HUDEP-2 (cell line): ENCODE measurements at regions not wholly inside any gene's neighbourhood (a gene's known extent, or its start where the extent isn't known, plus 50 kb on each side); places are given as distances from the start of the nearest gene placed in this dataset.
"Not testable (repeated sequence)": the region's sequence is repeated elsewhere in the genome, so short reads cannot be mapped to it uniquely, and the experiment has no call there.

Experiments
- DNase-seq, 76 experiments: peaks; one replicate each; lab custom pipeline; 2025; ENCODE audit not compliant: unreplicated experiment in 76 of 76; lab: John Stamatoyannopoulos, UW

- DNase-seq = no peak
Observed at GRCh38 chr4:183814461-183814860, 90.6 kb upstream of the STOX2 start.

DNA sequence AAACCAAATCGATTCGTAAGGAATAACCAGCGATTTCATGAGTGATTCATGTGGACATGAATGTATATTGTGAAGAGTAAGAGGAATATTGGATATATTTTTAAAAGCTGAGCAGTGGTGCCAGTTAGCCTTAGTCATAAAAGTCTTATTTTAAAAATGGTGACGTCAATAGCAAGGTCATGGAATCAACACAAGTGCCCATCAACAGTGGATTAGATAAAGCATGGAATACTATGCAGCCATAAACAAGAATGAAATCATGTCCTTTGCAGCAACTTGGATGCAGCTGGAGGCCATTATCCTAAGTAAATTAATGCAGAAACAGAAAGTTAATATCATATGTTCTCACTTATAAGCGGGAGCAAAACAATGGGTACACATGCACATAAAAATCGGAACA is 89.0 kb upstream of the STOX2 start:
- no peak for DNase-seq

GRCh38 chr4:183816882-183817509 is 88.1 kb upstream of the STOX2 start:
- DNase-seq = no peak

GRCh38 chr4:183818591-183818990 is 86.5 kb upstream of the STOX2 start:
- not testable (repeated sequence) for DNase-seq

GRCh38 chr4:183821076-183821853 is 83.8 kb upstream of the STOX2 start:
- no peak for DNase-seq

GRCh38 chr4:183823434-183823833 is 81.7 kb upstream of the STOX2 start:
- no peak for DNase-seq

- no peak for DNase-seq
Observed at GRCh38 chr4:183825346-183825745, 79.8 kb upstream of the STOX2 start.

DNA sequence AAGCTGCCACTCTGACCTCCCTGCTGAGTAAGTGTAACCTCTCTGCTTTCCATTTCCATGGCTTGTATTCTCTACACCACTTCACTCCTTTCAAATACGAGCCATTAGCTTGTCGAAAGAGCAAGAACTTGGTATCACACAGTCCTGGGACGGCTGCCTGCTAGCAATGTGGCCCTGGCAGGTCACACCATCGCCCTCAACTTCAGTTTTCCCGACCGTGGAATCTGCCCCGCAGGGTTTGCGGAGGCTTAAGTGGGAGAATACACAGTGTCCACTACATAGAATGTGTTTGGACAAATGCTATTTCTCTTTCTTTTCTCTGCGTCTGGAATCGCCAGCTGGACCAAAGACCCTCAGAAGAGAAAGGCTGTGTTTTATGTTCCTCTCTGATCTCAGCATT is 78.6 kb upstream of the STOX2 start:
- DNase-seq = no peak

DNA sequence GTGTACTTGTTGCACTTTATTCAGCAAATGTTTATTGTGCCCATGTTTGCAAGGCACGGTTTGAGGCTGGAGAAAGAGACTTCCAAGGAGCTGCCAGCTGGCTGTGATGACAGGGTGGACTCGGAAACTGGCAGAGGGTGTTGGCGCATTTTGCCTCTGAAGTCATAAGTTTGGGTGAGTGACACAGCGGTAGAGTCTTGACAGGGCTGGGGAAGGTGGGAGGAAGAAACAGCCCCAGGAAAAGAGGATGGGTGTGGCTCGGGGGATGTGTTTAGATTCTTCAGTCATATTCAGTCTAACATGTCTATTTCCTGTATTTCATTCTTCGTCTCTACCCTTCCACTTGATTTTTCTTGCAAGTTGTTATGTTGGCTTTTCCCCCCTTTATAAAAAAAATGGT is 77.0 kb upstream of the STOX2 start:
- DNase-seq = no peak

GRCh38 chr4:183828839-183829238 is 76.3 kb upstream of the STOX2 start:
- no peak for DNase-seq

- DNase-seq = no peak
Observed at GRCh38 chr4:183830438-183830985, 74.6 kb upstream of the STOX2 start.

GRCh38 chr4:183831026-183831446 is 74.1 kb upstream of the STOX2 start:
- no peak for DNase-seq

DNA sequence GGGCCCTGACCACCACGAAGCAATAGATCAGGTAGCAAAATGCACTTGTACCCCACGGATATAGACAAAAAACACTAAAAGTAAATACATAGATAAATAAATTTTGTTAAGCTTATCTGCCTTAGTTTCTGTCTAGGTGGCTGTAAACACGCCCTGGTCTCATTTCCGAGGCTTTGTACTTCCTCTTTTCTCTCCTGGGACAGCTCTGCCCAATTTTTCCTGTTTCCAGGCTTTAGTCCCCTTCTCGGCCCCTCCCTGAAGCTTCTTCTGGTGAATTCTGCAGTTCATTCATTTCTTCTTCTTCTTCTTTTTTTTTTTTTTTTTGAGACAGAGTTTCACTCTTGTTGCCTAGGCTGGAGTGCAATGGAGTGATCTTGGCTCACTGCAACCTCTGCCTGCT is 73.4 kb upstream of the STOX2 start:
- DNase-seq = no peak

DNA sequence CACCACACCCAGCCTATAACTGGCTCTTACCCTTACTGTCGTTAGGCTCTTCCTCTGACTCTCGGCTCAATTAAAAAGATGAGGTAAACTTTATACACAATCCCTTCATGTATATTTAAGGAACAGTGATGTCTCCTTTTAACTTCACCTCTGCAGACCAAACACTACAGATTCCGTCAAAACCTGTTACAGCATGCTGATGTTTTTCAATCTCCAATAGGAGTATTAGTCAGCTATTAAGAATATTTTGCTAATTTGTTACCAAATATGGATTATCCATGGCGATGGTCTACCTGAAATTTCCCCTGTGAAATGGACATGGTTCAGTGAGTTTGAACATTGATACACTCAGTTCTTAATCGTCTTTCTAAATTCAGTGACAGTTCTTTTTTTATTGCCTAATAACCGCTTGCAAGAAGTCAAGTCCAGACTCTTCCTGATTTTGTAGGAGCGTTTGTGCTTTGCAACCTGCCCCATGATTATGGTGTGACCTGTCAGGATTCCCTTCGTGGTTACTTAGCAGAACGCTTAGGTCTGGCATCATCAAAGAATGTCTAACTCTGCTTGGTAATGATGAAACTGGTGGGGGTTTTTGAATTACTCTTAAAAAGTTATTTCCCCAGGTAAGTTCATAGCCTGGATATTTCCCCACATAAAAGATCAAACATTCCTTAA is 72.2 kb upstream of the STOX2 start:
- no peak for DNase-seq

DNA sequence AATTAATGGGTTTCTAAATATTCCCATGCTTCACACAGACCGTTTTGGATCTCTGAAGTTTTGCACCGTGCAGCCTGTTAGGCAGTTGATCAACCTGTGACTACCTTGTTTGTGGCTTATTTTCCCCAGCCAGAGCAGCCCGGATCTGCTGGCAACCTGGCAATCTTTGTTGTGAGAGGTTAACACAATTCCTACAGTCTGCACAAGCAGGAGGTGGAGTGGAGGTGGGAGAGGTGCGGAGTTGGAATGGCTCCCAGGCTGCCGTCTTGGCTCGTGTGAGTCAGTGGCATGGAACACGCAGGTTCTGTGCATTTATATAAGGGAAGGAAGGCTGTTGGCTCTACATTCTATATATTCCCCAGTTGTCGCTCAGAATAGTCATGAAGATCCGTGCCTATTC is 70.9 kb upstream of the STOX2 start:
- no peak for DNase-seq

DNA sequence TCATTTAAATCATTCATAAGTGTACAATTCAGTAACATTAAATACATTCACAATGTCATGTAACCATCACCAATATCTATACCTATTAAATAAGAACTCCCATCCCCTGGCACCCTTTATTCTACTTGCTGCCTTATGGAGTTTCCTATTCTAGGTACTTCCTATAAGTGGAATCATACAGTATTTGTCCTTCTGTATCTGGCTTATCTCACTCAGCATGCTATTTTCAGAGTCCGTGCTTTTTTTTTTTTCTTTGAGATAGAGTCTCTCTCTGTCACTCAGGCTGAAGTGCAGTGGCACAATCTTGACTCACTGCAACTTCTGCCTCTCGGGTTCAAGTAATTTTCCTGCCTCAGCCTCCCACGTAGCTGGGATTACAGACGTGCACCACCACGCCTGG is 67.9 kb upstream of the STOX2 start:
- DNase-seq = no peak

DNA sequence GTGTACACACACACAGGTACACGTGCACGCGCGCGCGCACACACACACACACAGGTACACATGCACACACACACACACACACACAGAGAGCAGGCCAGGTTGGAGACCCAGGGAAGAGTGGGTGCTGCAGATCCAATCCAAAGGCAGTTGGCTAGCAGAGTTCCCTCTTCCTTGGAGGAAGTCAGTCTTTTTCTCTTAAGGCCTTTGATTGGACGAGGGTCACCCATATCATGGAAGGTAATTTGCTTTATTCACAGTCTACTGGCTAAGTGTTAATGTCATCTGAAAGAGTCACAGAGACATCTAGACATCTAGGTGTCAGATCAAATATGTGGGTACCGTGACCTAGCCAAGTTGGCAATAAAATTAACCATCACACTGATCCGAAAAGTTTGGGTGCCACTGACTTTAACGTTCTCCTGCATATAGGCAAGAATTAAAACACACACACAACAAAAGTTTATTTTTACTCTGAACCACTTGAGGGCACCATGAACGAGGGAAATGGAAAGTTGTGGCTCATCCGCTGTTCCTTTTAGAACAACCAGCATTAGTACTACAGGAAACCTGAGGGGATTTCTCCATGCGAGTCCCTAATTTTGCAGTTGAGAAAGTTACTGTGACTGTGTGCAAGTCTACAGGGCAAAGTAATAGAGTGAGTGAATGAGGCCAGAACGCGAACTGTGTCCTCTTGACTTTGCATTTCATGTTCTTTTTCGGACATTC is 66.0 kb upstream of the STOX2 start:
- DNase-seq = no peak

DNA sequence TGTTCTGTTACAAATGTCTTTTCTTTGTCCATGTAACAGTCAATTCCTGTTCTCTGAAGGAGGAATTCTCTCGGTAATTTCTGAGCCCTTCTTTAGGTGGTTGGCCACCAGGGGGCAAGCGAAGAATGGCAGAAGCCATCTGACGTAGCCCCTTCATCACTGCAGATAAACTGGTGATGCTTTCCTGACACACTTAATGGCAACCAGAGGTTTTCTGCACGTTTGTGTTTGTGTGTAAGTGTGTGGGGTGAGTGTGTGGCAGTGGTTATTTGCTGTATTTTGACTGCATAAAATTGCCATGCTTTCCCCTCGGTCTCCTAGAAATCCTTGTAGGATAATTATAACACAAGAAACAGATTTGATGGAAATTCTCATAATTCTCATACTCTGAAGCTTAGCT is 64.8 kb upstream of the STOX2 start:
- peak in 61 of 76 experiments; percentile 1 to 71 (median 33) for DNase-seq

DNA sequence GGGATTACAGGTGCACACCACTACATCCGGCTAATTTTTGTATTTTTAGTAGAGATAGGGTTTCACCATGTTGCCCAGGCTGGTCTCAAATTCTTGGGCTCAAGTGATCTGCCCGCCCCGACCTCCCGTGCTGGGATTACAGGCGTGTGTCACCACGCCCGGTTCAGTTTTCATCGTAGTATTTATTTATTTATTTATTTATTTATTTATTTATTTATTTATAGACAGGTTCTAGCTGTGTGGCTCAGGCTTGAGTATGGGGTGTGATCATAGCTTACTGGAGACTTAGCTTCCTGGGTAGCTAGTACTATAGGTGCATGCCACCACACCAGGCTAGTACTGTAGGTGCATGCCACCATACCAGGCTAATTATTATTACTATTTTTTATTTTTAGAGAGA is 64.1 kb upstream of the STOX2 start:
- no peak for DNase-seq

GRCh38 chr4:183842129-183842528 is 63.0 kb upstream of the STOX2 start:
- no peak for DNase-seq

- DNase-seq = no peak
Observed at GRCh38 chr4:183843248-183843671, 61.8 kb upstream of the STOX2 start.
